Kidney (tissue), 13 donors: ENCODE measurements at regions not wholly inside any gene's neighbourhood (a gene's known extent, or its start where the extent isn't known, plus 50 kb on each side); places are given as distances from the start of the nearest gene placed in this dataset.

Experiments used
- DNase-seq, 5 donors: peaks; one replicate each; pipeline ENCODE4 v3.0.0-alpha.2; 2013 to 2020
- FAIRE-seq: peaks from 2 replicates; lab custom pipeline; 2012; peaks lifted over from hg19 to GRCh38; lab: Jason Lieb, UNC
- H3K27ac ChIP-seq, 2 donors: one replicate each; pipeline ENCODE4 v1.7.0; 2013; ENCODE audit warnings: low read depth in 2 of 2, low read length in 2 of 2, inconsistent platforms in 1 of 2
- H3K27me3 ChIP-seq: one replicate; pipeline ENCODE4 v1.7.1; 2013; ENCODE audit warnings: low read length, inconsistent platforms; ENCODE audit not compliant: control insufficient read depth, insufficient read depth
- H3K36me3 ChIP-seq, 3 donors: one replicate each; pipeline versions ENCODE4 v1.7.0 to v1.7.1; 2013; ENCODE audit warnings: low read length in 3 of 3, control low read depth in 1 of 3, inconsistent platforms in 1 of 3; ENCODE audit not compliant: insufficient read depth in 3 of 3, control insufficient read depth in 2 of 3
- H3K4me1 ChIP-seq, 3 donors: one replicate each; pipeline versions ENCODE4 v1.7.0 to v1.7.1; 2013; ENCODE audit warnings: low read length in 3 of 3, inconsistent platforms in 1 of 3, low read depth in 1 of 3; ENCODE audit not compliant: control insufficient read depth in 2 of 3, insufficient read depth in 2 of 3
- H3K4me3 ChIP-seq, 3 donors: one replicate each; pipeline versions ENCODE4 v1.7.0 to v1.8.1; 2013; ENCODE audit warnings: low read length in 3 of 3, control low read depth in 1 of 3, inconsistent platforms in 1 of 3
- H3K9ac ChIP-seq, 3 donors: one replicate each; pipeline versions ENCODE4 v1.7.0 to v1.7.1; 2013; ENCODE audit warnings: low read length in 3 of 3, control low read depth in 1 of 3, inconsistent platforms in 1 of 3
- H3K9me3 ChIP-seq, 3 donors: one replicate each; pipeline versions ENCODE4 v1.7.0 to v1.7.1; 2013; ENCODE audit warnings: low read length in 3 of 3, control low read depth in 1 of 3, inconsistent platforms in 1 of 3; ENCODE audit not compliant: control insufficient read depth in 2 of 3, insufficient read depth in 1 of 3
- CTCF ChIP-seq: IDR thresholded peaks from 3 replicates; pipeline ENCODE4 v1.5.1; 2012; ENCODE audit warnings: mild to moderate bottlenecking, moderate library complexity, borderline replicate concordance; ENCODE audit not compliant: insufficient read depth; ENCODE audit errors: extremely low read depth
- intact Hi-C: fragments of 100-400 bp; cut with DNase I; formaldehyde crosslinking; loops from one replicate; pipeline ENCODE4 v1.11.1; 2022
- donor health status: control.
- donor health status: control.
- donor health status: control.
- donor health status: control.
- donor health status: control.
- donor health status: DM: yes; HTN: yes; CAD: no.
- donor health status: Normal renal cell carcinoma (clear cell type).

GRCh38 chr11:26070714-26071380 is 261.1 kb upstream of the ANO3 start:
- intact Hi-C loops: no loop called here
- no peak for TF ChIP-seq CTCF
- FAIRE-seq: no peak
- Histone ChIP-seq H3K9ac (no peak overlapping the region), H3K4me1 (peaks cover 0 to 10% (median 0%) of the 10 kb centered on the region in 3 donors), H3K36me3 (no peaks in the 10 kb centered on the region), H3K27me3 (no peaks in the 10 kb centered on the region), H3K4me3 (peak overlapping the region in 2 of 3 donors; percentile 16 to 17), H3K27ac (no peak overlapping the region), H3K9me3 (no peaks in the 10 kb centered on the region)
- peak in 3 of 5 donors; percentile 27 to 69 (median 60) for DNase-seq

DNA sequence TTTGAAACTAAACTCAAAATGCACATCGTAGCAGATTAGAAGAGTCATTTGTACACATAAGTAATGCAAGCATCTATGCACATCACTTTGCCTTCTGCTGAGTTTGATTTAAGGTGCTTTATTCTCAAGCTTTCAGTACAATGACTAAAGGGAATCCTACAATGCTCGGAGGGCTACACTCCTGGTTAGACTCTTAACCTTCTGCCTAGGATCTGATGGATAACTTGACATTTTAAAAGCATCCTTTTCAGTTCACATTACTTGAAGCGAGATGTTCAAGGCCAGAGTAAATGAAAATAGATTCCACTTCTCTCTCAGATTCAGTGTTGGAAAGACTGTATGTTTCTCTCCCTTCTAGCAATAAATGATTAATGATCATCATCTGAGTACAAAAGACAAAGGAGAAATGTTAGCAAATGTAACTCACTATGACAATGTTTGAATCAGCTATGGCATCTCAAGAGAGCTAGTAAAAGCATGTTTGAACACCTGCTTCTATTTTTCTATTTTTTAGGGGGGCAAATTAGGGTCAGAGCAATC is 259.2 kb upstream of the ANO3 start:
- DNase-seq (no peak), FAIRE-seq (no peak)
- H3K4me1 ChIP-seq: peaks cover 0 to 10% (median 0%) of the 10 kb centered on the region in 3 donors
- no peak overlapping the region for H3K9ac ChIP-seq
- no peaks in the 10 kb centered on the region for H3K9me3 ChIP-seq
- H3K4me3 ChIP-seq: no peak overlapping the region
- no peak for TF ChIP-seq CTCF
- peak overlapping the region in 1 of 2 donors; percentile 5 for H3K27ac ChIP-seq
- intact Hi-C loops: no loop called here
- no peaks in the 10 kb centered on the region for H3K36me3 ChIP-seq
- no peaks in the 10 kb centered on the region for H3K27me3 ChIP-seq

DNA sequence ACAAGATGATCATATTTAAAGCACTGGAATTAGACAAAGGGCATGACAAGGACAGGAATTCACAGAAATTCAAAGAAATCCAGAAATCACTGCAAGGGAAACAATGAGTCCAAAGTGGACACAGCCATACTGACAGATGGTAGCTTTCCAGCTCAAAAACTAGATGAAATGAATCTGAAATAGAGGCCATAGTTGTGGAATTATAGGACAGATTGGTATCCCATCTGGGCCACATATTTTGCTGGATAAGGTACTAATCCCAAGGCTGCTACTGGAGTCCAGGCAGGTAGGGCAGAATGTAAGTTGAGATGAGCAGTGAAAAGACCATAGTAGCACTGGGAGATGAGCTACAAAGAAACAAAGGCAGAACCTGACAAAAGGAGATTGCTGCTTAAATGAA is 258.3 kb upstream of the ANO3 start:
- H3K36me3 ChIP-seq: no peaks in the 10 kb centered on the region
- peak overlapping the region; percentile 14 to 18 for H3K27ac ChIP-seq
- H3K9ac ChIP-seq: no peak overlapping the region
- DNase-seq (no peak), FAIRE-seq (no peak)
- H3K9me3 ChIP-seq: no peaks in the 10 kb centered on the region
- no peaks in the 10 kb centered on the region for H3K27me3 ChIP-seq
- peaks cover 0 to 10% (median 0%) of the 10 kb centered on the region in 3 donors for H3K4me1 ChIP-seq
- TF ChIP-seq CTCF: no peak
- intact Hi-C loops: no loop called here
- H3K4me3 ChIP-seq: no peak overlapping the region
